ENCODE measurements at regions not wholly inside any gene's neighbourhood (a gene's known extent, or its start where the extent isn't known, plus 50 kb on each side); places are given as distances from the start of the nearest gene placed in this dataset.

DNA sequence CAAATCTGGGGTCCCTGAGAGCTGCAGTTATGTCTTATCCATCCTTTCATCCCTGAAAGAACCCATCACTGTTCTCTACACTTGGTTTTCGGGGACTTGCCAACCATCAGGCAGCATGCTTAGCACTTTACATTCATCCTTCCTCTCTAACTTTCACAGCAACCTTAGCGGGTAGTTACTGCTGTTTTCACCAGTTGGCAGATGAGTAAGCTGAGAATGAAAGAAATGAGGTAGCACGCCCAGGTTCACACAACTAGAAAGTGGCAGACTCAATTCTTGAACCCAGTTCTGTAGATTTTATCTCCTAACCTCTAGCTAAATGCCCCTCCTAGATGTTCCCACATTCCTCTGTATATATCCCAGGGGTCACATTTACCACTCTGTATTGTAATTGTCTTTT, 342.0 kb upstream of the WWC1 start:
- DNase-seq, result no peak

DNA sequence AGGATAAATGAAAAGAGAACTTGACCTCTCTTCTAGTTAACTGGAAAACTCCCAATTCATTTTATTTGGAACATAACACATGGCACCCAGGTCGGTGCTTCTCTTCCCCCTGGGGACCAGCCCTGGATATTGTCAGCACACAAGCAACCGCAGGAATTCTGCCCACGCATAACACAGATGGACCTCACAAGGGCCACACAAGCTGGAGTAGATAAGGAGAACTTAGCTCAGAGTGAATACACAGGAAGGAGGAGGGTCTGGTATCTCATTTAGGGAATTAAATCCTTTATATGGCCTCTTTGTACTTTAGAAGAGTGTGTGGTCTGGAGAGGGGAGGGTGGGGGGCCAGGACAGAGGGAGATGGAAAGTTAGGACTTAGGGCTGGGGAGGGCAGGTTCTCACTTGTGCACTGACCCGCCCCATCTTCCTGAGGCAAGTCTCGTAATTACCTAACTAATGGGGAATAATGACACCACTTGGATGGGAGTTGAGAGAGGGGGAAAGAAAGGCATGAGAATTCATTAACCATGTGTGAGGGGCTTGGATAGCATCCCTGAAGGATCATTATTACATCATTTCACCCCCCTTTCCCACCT, 341.2 kb upstream of the WWC1 start:
- no peak for DNase-seq

- no peak for DNase-seq
Measured at GRCh38 chr5:167951116-167951515, 340.3 kb upstream of the WWC1 start.

DNA sequence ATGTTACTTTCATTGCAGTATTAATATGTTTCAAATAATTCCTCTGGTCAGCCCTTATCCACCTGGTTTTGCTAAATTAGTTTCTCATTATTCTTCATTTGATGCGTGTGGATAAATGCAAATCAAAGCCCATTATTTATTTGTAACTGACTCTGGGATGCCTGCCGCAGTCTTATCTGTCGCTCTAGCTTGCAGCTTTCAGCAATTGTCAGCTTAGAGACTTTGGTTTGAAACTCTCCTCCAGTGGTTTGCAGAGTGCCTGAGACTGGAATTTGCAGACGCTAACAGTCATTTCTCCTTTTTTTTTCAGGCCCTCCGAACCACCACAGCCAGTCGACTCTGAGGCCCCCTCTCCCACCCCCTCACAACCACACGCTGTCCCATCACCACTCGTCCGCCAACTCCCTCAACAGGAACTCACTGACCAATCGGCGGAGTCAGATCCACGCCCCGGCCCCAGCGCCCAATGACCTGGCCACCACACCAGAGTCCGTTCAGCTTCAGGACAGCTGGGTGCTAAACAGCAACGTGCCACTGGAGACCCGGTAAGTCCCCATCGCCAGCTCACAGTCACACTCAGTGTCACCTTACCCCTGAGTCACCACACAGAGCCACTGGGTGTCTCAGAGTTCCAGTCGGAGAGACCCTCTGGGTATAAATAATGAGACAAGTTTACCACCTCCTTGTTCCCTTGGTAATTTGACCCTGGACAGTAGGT, 339.0 kb upstream of the WWC1 start:
- no peak for DNase-seq

DNA sequence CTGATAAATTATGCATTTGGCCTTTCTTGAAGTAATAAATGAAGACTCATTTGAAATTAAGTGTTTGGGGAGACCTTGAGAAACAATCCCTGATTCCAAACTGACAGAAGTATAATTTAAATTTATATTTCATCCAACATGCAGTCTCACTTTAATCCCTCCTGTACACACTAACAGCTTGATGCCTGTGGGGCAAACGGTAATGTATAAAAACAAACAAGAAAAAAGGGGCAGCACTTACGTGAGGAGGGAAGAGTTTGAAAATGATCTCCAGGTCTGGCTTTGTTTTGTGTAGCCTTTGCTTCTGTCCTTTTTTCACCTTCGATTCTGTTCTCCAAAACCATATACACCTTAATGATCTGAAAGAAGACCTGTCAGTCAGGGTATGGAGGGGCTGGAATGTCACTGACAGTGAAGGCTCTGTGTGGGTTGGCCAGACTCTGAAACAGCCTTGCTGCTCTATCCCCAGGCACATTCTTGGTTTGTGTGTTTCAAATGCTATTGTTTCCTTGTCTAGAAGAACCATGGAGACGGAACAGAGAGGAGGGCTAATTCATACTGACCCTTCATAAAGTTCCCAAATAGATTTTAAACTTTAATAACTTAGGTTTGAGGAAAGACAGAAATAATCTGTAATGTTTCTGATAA, 338.2 kb upstream of the WWC1 start:
- DNase-seq, result no peak

GRCh38 chr5:167961731-167962130, 329.7 kb upstream of the WWC1 start:
- no peak for DNase-seq

DNA sequence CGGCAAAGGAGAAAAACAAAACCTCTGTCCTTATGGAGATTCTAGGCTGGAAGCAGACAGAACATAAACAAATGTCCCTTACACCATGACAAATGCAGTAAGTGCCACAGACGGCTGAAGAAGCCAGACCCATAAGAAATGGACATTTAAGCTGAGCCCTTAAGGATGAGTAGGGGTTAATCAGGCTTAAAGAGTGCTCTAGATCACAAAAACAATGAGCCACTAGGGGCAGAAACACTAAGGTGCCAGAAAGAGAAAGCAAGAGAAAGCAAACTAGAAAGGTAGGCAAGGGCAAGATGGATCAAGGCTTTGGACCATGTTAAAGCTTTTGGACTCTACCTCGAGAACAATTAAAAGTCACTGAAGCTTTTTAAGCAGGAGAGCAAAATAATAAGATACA, 326.9 kb upstream of the WWC1 start:
- no peak for DNase-seq

GRCh38 chr5:167965710-167966109, 325.7 kb upstream of the WWC1 start:
- DNase-seq, result no peak

DNA sequence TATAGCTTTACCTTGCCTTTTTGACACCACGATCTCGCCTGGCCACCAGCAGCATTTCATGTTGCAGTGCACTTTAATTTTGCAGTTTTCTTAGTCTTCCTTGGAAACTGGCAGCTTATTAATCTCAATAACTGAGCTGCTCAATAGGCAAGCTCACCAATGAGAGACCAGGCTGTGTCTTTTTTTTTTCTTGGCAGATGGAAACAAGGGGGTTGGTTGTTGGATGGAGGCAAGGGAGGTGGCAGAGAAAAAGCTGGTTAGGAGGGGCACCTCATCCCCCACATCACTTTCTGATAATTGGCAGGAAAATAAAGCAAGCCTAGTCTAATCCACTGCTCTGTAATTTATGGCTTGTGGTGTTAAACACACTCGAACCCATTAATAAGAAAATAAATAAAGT, 324.5 kb upstream of the WWC1 start:
- DNase-seq, result no peak

GRCh38 chr5:167967494-167968177, 323.8 kb upstream of the WWC1 start:
- DNase-seq, result no peak

GRCh38 chr5:167968837-167969236, 322.6 kb upstream of the WWC1 start:
- DNase-seq, result no peak

DNA sequence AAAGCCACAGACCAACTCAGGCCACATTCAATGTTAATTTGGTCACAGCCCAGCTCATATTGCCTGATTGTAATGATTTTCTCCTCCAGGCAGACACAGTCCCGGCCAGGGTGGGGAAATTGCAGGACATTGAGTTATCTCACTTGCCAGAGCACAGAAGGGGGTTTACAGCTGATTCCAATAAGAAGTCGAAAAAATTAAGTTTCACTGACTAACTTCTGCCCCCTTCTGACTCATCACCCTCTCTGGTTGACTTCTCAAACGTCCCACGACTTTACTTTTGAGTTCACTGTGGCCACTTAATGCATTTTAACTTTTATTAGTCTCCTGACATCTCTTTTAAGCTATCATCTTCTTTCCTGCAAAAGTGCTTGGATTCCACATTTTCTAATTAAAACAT, 321.4 kb upstream of the WWC1 start:
- DNase-seq, result no peak

- no peak for DNase-seq
Measured at GRCh38 chr5:167971706-167972105, 319.7 kb upstream of the WWC1 start.

GRCh38 chr5:167973126-167973525, 318.3 kb upstream of the WWC1 start:
- no peak for DNase-seq

GRCh38 chr5:167984951-167985350, 306.5 kb upstream of the WWC1 start:
- DNase-seq, result no peak

GRCh38 chr5:167985373-167985772, 306.1 kb upstream of the WWC1 start:
- DNase-seq, result no peak

DNA sequence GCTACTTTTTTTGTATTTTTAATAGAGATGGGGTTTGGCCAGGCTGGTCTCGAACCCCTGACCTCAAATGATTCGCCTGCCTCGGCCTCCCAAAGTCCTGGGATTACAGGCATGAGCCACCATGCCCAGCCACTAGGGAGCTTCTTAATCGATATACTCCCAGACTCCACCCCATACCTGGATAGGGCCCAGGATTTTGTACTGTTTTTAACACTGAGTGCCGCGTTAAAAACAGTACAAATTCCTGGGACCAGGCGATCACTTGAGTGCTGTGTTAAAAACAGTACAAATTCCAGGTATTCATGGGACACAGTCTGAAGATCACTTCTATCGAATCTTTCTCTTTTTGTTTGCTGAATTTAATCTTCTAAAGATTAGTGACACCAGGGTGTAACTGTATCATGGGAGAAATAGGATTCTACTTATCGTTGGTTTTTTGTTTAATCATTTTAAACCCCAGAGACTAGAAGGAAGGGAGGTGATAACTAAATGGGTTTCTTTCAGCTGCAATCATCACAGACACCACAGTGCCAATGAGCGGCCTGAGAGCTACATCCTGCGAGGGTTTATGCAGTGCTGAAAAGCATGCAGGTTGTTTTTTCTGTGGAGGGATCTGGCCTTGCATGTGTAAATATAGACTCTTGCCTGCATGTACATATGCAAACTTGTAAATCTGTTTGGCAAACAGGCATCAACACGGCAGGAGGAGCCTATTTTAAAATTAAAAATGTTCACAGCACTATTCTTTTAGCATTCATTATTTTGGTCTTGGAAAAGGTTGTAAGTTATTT, 303.8 kb upstream of the WWC1 start:
- DNase-seq, result no peak

DNA sequence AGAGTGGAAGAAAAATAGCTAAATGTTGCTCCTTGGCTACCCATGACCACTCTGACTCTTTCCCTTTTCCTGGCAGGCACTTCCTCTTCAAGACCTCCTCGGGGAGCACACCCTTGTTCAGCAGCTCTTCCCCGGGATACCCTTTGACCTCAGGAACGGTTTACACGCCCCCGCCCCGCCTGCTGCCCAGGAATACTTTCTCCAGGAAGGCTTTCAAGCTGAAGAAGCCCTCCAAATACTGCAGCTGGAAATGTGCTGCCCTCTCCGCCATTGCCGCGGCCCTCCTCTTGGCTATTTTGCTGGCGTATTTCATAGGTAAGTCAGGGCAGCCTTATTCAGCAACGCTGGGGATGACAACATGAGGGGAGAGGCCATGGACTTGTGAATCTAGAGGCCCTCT, 298.6 kb upstream of the WWC1 start:
- DNase-seq, result no peak

- DNase-seq, result no peak
Measured at GRCh38 chr5:167993771-167994170, 297.7 kb upstream of the WWC1 start.

- no peak for DNase-seq
Measured at GRCh38 chr5:167995844-167996425, 295.5 kb upstream of the WWC1 start.

GRCh38 chr5:167998148-167998767, 293.2 kb upstream of the WWC1 start:
- no peak for DNase-seq

GRCh38 chr5:167999182-167999581, 292.3 kb upstream of the WWC1 start:
- DNase-seq, result no peak

Data from T-helper 9 cell (primary cell).